ENCODE measurements at regions not wholly inside any gene's neighbourhood (a gene's known extent, or its start where the extent isn't known, plus 50 kb on each side); places are given as distances from the start of the nearest gene placed in this dataset.
A peak's percentile ranks its signal among the peaks of the same experiment; 100 is the strongest.

DNA sequence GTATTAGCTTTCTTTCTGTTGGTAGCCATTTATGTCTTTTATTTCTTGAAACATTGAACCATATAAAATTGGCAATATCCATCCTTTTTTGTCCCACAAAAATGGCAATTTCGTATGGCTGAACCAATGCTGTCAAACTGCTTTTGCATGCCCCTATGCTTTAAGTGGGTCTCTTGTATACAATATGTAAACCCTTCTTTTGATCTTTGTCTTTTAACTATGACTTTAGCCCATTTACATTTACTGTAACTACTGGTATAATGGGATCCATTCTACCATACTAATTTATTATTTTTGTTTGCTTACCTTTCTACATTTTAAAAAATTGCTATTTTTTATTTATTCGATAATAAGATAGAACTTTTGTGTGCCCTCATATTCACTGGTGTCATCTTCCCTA is 93.4 kb downstream of the TENT4A start:
- DNase-seq = no peak

GRCh38 chr5:6808462-6808861 is 95.2 kb downstream of the TENT4A start:
- no peak for DNase-seq

GRCh38 chr5:6810641-6811405 is 97.6 kb downstream of the TENT4A start:
- DNase-seq = no peak

DNA sequence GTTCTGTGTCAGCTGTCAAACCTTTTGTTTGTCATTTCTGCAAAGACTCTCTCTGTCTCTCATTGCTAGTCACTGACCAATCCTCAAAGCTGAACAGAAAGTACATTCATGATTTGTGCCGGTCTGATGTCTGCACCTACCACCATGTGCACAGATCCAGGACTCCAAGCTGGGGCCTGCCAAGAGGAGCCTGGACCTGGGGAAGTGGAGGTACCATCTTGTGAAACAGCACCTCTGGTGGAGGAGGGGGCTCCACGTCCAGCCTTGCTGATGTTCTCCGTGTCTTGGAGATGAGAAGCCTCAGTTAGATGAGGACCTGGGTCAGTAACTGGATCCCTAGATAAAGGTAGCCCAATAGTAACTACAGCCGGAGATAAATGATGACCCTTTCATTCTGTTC is 98.9 kb downstream of the TENT4A start:
- DNase-seq = no peak

GRCh38 chr5:6812800-6813731 is 99.8 kb downstream of the TENT4A start:
- peak; percentile 17 for DNase-seq

GRCh38 chr5:6814816-6815215 is 101.6 kb downstream of the TENT4A start:
- DNase-seq = no peak

DNA sequence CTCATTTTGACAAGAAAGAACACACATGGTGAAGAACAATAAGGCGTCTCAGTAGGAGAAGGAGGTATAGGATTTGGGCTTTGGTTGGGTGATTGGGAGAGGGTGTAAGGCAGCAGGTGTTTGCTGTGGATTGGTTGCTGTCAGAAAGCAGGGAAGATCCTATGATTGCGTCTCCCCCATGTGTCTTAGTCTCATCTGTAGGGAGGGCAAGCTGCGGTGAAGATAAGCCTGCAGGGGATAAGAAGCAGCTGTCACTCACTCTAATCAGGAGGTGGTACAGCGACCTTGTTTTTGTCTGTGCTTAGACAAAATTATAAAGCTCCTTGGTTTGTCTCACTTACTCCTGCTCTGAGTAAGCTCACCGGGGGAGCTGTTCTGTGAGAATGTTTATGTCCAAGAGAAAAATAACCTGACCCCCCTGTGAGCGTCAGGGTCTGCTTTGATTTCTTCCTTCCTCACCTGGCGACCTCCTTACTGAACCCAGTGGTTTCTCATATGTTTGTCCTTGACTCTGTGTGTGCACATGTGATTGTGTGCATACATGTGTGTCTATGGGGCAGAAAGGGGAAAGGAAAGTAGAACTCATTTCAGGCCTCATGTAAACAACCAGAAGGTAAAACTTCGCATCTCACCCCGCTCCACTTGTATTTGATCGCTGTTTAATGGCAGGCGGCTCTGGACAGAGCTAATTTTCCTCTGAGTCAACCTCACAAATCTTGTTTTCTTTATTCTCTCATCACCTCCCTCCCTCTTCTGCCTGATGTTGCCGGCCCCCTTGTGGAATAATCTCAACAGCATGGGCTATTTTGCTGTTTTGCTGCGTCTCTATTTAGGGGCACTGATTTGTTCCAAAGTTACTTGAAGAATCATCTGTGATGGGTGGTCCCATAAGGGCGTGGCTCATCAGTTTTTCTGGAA is 105.6 kb downstream of the TENT4A start:
- peak; percentile 9 for DNase-seq

GRCh38 chr5:6819521-6819920 is 106.3 kb downstream of the TENT4A start:
- DNase-seq = no peak

DNA sequence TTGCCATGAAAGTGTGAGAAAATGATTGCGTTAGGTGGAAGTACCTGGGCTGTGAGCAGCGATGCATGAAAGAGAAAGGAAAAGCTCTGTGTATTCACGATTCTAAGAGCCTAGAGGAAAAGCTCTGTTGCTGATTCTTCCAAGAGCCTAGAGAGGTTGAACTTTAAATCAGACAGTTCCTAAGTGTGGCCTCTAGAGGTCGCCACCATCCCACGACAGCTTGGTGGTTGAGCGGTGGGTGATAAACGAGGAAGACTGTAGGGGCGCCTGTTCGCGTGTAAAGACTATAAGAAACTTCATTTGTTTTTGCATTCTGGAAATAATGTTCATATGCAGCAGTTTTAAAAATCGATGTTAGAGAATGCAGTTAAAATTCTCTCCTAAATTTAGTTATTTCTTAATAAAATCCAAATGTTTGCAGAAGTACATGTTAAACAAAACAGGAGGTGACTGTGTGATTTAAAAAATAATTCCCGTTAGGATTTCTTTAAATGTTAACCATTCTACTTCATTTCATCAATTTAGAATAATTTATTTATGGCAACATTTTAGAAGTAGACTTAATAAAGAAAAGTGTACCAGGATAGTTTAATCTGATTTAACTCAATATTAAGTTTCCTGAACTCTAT is 107.7 kb downstream of the TENT4A start:
- no peak for DNase-seq

DNA sequence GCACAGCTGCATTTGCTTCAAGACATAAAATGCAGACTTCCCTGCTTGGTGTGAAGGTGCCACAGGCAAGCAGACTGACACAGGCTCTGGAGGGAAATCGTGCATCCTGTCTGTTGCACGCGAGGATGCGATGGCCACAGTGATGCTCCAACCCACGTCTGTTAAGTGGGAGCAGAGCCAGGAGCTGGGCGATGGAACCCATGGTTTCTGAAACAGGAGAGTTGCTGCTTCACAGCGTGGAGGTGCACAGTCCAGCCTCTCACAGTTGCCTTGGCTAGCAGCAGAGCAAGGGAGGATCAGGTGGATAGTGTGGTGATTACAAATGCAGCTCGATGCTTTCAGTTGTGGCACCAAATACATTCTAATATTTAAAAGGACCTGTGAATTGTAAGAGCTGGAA is 108.8 kb downstream of the TENT4A start:
- DNase-seq = no peak

- no peak for DNase-seq
These were observed 109.5 kb downstream of the TENT4A start for GRCh38 chr5:6822556-6823343.

DNA sequence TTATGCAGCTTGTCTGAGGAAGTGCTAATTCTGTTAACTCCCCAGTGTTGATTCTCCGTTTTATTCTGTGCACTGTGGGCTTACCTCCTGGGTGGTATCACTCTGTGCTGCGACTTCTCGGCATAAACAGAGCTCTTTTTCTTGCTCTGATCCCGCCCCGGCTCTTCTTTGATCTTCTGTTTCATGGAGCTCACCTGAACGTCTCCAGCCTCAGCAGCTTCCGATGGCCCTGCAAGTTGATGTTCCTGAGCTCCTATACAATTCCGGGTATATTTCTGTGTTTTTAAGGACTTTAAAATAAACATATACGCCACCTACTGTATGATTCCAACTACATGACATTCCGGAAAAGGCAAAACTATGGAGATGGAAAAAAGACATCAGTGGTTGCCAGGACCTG is 110.8 kb downstream of the TENT4A start:
- DNase-seq = no peak

DNA sequence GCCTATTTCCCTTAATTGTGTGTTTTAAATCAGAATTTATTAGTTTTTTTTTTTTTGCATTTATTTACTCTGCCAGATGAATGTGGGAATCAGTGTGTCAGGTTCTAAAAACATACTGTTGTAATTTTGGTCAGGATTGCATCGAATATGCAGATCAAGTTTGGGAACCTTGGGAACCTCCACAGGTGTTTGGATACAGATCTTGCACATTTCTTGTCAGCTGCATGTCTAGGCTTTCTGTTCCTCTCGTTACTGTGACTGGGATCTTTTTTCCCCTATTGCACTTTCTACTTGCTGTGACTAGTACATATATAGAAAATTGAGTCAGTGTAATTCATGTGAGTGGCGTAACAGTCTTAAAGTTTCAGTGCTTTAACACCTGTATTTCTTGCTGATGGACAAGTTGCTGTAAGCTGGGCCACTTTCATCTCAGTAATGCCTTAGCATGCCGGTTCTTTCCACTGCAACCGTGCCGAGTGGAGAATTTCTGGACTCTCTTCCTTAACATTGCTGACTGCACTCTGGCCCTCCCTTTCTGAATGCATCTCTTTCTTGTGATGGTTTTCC is 112.5 kb downstream of the TENT4A start:
- no peak for DNase-seq

DNA sequence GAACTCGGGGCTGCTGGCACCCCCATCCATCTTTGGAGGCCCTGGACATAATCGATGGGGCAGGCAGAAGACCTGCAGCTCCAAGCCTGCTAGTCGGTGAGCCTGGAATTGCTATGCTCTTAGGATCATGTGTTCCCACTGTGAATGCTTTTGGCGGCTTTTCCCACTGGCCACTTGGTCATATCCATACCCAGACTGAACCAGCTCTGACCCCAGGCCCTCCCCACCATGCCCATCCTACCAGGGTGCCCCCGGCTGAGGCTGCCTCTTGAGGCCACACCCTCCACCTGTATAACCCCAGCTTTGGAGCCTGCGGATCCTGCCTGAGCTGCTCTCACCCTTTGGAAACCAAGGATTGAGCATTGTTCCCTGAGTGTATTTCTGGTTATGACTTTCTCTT is 113.5 kb downstream of the TENT4A start:
- DNase-seq = no peak

DNA sequence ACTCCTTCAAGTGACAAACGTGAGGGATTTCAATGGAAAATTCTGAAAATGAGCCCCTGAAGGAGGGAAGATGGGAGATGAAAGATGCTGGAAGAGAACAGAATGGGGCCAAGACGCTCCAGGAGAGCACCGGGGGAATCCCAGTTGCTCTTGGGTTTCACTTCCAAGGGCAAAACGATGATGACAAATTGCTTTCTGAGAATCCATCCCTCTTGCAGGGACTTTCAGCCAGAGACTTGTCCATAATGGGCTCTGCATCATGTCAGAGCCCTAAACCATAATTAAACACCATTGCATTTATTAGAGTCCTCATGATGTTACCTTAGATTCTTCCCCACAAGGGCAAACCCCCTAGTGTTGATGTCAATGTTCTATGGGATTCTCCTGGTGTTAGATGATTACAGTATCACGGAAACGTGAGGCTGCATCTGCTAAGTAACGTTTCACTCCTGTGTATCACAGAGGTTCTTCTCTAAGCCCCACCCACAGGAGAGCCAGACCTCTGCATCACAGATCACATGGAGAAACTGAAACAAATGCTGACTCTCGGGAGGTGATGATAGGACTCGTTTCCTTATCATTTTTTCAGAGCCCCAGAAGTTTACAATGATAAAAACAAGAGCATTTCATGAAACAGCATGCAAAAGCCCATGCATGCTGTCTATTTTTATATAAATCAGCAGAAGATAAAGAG is 114.4 kb downstream of the TENT4A start:
- DNase-seq = no peak

- no peak for DNase-seq
These were observed 116.0 kb downstream of the TENT4A start for GRCh38 chr5:6829150-6829784.

DNA sequence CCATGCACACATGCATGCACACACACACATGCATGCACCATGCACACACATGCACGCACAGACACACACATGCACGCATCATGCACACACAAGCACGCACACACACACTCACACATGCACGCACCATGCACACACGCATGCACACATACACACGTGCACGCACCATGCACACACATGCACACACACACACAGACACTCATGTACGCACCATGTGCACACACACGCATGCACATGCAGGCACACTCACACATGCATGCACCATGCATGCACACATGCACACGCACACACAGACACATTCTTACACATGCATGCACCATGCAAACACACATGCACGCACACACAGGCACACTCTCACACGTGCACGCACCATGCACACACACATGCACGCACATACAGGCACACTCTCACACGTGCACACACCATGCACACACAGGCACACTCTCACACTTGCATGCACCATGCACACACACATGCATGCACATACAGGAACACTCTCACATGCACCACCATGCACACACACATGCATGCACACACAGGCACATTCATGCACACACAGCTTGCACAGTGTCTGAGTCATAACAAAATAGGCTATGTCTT is 117.5 kb downstream of the TENT4A start:
- no peak for DNase-seq

DNA sequence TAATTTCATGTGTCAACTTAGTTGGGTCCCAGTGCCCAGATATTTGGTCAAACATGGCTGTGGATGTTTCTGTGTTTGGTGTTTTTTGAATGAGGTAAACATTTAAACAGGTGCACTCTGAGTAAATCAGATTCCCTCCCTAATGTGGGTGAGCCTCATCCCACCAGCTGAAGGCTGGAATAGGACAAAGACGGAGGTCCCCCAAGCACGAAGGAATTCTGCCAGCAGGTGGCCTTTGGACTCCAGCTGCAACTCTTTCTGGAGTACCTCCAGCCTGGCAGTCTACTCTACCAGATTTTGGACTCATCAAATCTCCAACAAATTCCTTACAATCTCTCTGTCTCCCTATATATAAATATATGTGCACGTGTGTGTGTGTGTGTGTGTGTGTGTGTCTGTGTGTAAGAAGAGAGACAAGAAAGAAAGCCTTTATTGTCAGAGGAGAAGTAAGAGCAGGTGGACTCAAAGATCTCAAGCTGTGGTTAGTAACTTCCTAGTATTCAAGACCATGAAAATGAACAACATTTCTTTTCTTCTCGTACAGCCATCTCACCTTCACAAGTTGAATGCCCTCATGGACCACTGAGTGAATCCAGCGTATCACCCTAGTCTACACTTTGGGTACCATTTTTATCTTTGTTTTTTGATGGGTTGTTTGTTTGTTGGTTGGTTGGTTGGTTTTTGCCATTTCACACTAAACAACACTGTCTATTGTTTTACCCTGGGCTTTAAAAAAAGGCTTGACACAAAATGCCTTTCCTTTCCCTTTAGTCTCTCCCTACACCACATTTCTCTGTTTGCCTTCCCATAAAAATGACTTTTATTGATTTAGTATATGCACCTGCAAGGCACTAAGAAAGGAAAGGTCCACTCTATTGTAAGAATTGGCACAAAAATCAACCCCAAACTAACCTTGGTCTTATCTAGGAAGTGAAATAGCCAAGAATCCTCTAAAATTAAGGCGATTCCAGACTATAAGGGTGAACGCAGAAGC is 118.7 kb downstream of the TENT4A start:
- no peak for DNase-seq

Measured in skin of body (tissue), 1 donor.